ENCODE measurements at regions not wholly inside any gene's neighbourhood (a gene's known extent, or its start where the extent isn't known, plus 50 kb on each side); places are given as distances from the start of the nearest gene placed in this dataset.

GRCh38 chr5:123916345-123917121, 404.6 kb downstream of the CSNK1G3 start (continued):
- TF ChIP-seq ZNF253 (CRISPR knock-in tag; conservative IDR thresholded peaks at IDR 0.05): no peak
- TF ChIP-seq ZNF174 (CRISPR knock-in tag; IDR thresholded peaks at IDR 0.05): no peak
- no peak for TF ChIP-seq MTA2 (IDR thresholded peaks at IDR 0.05; ENCODE audit: low read depth)
- TF ChIP-seq HES1 (IDR thresholded peaks at IDR 0.05; ENCODE audit: low read depth): no peak
- no peak for TF ChIP-seq MECOM (CRISPR knock-in tag; IDR thresholded peaks at IDR 0.05)
- TF ChIP-seq ZZZ3 (IDR thresholded peaks at IDR 0.05): no peak
- TF ChIP-seq SAFB (IDR thresholded peaks at IDR 0.05; ENCODE audit: borderline replicate concordance, low read depth, low read length): no peak
- no peak for TF ChIP-seq L3MBTL2 (IDR thresholded peaks at IDR 0.05)
- no peak for TF ChIP-seq SP1 (CRISPR knock-in tag; IDR thresholded peaks at IDR 0.05)
- no peak for TF ChIP-seq ETV6 (IDR thresholded peaks at IDR 0.05; ENCODE audit: borderline replicate concordance in 1 of 2, low read depth in 2 of 2, low read length in 1 of 2)
- no peak for TF ChIP-seq ETV6 (CRISPR knock-in tag; IDR thresholded peaks at IDR 0.05; ENCODE audit: borderline replicate concordance)
- no peak for TF ChIP-seq GTF2B (IDR thresholded peaks at IDR 0.05; ENCODE audit: extremely low read depth, insufficient read length)

All from K562 (cell line).